DLD1 (cell line): ENCODE measurements at regions not wholly inside any gene's neighbourhood (a gene's known extent, or its start where the extent isn't known, plus 50 kb on each side); places are given as distances from the start of the nearest gene placed in this dataset.
"Not testable (repeated sequence)": the region's sequence is repeated elsewhere in the genome, so short reads cannot be mapped to it uniquely, and the experiment has no call there.

Experiments used
- in situ Hi-C: cut with HindIII; loops from 2 replicates; pipeline ENCODE4 v1.10.0; 2017; ENCODE audit warnings: low sequenced_read_pairs

DNA sequence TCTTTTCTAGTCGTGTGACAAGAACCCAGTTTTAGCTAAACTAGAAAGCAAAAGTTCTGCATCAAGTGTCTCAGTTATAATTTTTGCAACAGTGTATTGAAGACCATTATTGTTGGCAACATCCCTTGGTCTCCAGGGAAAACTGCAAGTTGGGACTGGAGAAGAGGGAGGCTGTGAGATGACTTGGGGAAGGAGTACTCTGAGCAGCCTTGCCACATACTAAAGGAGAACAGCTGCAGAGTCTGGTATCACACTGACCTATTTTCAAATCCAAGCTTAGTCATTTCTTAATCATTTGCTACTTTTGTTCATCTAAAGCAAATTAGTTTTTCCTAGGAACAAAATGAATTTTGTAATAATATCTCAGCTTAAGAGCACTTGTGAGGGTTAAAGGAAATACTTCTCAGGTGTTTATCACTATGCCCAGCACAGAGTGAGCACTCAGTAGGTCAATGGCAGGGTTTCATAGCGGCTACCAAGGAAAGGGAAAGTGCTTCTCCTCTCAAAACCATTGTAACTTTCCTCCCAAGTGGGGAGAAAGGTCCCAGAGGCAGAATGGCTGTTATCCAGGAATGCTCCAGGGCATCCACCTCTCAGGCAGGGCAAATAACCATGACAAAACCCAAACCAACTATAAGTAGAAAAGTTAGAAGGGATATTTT is 247.1 kb downstream of the C11orf87 start:
- in situ Hi-C loops: no loop called here

DNA sequence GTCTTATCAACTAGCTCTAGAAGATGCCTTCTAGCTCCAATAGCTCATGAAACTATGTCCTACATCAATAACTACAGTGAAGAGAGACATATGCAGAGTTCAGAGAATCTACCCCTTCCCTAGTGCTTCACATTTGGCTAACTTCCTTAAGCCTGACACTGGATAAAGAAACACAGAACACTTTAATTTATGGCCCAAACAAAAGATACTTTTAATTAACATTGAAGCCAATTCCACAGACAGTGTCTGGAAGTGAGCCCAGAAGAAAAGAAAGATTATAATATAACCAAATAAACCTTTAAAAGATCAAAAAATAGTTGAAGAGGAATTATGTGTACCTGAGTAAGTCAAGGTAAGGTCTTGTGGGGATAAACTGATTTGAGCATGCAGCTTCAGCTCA is 255.2 kb downstream of the C11orf87 start:
- in situ Hi-C loops: no loop called here

DNA sequence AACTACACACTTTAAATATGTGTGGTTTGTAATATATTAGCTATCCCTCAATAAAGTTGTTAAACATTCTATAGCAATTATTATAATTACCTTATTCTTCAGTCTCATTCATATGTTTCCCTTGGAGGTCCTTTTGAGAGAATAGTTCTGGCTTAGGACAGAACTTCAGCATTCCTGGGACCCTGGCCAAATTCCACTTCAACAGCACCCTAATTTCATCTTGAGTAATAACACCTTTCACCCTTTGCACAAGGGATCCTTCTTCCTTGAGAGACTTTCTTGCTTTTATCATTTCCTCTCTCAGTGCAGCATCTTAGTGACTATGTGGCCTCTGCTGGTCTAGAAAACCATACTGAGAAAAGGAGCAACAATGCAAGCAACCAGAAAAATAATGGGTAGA is 255.9 kb downstream of the C11orf87 start:
- in situ Hi-C loops: no loop called here

DNA sequence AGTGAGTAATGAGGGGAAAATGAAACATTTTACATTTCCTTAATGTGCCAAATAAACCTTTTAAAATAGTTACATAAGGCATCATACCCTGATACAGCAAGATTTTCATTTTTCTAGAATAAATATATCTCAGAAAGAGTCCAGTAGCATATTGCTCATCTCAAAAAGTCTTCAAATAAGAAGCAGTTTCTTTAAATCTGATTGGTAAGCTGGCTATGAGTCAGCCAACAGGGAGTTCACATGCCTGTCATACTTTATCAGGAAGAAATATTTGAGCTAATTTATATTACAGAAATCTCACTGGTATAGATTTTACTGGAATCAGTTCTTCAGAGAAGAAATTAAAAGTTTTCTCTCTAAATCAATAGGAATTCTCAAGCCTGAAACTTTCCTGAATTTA is 258.1 kb downstream of the C11orf87 start:
- in situ Hi-C loops: no loop called here

DNA sequence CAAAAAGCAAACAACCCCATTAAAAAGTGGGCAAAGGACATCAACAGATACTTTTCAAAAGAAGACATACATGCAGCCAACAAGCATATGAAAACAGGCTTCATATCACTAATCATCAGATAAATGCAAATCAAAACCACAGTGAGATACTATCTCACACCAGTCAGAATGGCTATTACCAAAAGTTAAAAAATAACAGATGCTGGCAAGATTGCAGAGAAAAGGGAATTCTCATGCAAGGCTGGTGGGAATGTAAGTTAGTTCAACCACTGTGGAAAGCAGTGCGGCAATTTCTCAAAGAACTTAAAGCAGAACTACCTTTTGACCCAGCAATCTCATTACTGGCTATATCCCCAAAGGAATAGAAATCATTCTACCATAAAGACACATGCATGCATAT is 260.8 kb downstream of the C11orf87 start:
- in situ Hi-C loops: not testable (repeated sequence)

DNA sequence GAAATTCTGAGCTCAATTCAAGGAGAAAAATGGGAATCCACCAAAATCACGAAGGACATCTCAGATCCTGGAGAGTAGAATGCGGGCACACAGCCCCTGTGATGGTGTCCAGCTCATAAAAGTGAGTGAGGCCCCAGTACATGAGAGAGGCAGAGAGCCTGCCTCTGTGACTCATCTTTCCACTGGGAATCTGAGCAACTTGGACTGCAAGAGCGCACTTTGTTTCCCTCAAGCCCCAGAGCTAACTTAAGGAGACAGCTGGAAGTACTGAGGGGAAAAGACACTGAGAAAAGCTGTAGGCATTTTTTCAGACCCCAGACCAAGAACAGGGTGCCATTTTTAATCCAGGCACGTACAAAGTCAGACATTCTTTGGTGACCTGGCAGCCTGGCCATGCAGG is 273.7 kb downstream of the C11orf87 start:
- in situ Hi-C loops: no loop called here

DNA sequence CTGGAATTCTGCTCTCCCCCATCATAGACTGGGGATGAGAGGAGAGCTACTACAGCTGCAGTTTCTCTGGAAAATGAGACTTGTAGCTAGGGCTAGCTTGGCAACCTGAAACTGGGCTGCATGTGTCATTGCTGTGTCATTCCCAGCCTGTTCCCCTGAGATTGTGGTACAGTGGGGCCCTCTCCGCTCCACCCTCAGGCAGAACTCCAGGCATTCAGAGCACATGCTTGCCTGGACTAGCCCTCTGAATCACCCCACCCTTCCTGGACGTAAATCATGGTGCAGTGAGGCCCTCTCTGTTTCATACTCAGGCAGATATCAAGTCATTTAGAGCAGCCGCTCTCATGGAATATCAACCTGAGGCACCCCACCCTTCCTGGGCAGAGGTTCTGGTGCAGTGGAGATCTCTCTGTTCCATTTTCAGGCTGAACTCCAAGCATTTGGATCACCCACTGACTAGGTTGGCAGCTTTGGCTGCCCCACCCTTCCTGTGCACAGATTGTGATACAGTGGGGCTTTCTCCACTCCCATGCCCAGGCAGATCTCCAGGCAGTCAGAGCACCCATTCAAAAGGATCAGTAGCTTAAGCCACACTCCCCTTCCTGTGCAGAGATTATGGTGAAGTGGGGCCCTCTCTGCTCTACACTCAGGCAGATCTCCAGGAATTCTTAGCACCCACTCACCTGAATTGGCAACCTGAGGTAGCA is 274.4 kb downstream of the C11orf87 start:
- in situ Hi-C loops: no loop called here

DNA sequence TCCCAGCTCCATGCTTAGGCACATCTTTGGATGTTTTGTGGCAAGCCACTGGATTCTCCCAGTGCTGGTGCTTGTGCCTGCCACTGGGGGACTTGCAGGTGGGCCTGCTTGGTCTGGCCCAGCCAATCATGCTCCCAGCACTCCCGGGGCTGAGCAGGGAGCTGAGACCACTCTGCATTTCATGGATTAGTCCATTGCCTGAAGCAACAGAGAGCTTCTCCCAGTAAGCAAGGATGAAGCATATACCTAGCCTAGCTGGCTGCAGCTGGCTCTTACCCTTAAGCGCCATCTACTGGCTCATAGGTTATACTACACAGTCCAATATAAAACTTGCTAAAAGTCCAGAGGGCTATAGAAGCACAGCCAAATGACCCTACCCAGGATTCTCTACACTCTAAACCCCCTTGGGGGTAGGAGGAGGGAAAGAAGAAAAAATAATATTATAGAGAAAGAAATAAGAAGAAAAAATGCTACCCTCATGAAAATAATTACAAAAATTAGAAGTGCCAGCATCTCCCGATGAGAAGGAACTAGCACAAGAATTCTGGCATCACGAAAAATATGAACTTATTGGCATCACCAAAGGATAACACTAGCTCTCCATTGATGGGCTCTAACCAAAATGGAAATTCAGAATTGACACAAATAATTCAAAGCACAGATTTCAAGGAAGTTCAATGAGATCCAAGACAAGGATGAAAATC is 275.3 kb downstream of the C11orf87 start:
- in situ Hi-C loops: no loop called here

DNA sequence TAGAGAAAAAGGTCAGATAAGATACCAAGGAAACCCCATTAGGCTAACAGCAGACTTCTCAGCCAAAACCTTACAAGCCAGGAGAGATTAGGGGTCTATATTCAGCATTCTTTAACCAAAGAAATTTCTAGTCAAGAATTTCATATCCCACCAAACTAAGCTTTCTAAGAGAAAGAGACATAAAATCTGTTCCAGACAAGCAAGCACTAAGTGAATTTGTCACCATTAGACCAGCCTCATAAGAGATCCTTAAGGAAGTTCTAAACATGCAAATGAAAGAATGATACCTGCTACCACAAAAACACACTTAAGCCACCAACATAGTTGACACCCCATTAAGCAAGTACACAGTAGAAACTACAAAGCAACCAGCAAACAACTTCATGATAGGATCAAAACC is 276.2 kb downstream of the C11orf87 start:
- in situ Hi-C loops: no loop called here

DNA sequence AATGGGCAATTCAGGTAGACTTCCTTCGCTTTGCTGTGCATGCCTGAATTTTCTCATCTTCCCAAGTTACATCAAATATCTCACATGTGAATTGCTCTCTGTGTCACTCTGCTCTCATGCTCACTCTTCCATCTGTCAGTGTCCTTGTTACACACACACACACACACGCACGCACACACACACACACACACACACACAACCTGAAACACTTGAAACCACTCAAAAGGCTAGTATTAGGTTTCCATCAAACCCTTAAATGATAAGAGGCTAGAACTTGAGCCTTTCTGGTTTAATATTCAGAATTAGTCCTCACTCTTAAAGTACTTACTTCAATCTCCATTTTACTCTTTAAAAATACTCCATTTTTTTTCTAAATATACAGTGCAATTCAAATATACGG is 282.4 kb downstream of the C11orf87 start:
- in situ Hi-C loops: no loop called here

DNA sequence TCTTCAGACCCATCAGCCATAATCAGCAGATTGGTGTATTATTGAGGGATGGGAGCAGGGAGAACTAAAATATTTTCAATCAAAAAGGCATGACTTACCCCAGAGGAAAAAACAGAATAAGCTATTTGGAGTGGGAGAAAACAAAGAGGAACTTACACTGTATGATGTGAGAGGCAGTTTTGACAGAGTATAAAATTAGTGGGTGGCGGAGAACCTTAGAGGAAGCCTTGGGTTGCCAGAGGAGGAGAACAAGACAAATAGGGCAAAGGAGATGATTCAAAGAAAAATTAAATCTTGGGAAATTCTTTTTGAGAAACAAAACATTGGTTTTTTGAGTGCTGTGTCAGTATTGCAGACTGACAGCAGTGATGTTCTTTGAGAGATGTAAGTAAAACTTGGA is 285.0 kb downstream of the C11orf87 start:
- in situ Hi-C loops: no loop called here

DNA sequence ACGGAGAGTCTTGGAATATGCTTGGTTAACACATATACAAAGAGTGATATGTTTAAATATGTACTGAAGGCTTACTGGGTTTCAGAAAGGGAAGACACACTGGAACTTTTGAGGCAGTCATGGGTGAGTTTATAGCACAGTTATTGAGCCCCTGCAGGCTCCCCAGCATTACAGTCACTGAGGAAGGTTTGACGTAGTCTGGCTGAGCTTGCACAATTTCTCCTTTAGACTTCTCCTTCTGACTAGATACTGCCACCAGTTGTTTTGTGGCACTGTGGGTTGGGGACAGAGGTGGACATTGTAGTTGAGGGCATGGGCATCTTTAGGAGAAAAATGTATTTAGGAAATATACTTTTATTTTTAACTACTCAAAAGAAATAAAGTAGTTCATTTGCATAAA is 285.4 kb downstream of the C11orf87 start:
- in situ Hi-C loops: no loop called here

DNA sequence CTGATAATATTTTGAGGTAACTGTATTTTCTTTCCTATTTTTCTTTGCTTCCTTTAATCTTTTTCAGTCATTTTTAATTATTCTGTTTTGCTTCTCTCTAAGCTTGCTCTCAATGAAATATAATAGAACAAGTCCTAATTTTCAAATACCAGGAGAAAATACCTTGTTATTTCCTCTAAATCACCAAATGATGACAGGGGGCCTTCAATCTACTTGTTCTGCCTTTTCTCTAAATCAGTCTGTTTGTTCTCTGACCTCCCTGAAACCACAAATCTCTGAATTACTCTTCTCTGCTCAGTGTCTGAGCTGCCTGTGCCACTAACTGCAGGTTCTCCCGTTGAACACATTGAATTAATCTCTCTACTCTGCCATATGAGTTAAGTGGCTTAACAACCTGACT is 286.2 kb downstream of the C11orf87 start:
- in situ Hi-C loops: no loop called here

DNA sequence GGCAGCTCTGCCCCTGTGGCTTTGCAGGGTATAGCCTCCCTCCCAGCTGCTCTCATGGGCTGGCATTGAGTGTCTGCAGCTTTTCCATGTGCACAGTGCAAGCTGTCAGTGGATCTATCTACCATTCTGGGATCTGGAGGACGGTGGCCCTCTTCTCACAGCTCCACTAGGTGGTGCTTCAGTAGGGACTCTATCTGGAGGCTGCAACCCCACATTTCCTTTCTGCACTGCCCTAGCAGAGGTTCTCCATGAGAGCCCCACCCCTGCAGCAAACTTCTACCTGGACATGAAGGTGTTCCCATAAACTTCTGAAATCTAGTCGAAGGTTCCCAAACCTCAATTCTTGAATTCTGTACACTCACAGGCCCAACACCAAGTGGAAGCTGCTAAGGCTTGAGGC is 292.5 kb downstream of the C11orf87 start:
- in situ Hi-C loops: not testable (repeated sequence)

DNA sequence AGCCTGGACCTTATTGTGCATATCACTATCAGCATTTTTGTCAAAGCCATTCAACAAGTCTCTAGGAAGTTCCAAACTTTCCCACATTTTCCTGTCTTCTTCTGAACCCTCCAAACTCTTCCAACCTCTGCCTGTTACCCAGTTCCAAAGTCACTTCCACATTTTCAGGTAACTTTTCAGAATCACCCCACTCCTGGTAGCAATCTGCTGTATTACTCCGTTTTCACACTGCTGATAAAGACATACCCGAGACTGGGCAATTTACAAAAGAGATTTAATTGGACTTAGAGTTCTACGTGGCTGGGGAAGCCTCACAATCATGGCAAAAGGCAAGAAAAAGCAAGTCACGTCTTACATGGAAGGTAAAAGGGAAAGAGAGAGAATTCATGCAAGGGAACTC is 293.4 kb downstream of the C11orf87 start:
- in situ Hi-C loops: not testable (repeated sequence)

DNA sequence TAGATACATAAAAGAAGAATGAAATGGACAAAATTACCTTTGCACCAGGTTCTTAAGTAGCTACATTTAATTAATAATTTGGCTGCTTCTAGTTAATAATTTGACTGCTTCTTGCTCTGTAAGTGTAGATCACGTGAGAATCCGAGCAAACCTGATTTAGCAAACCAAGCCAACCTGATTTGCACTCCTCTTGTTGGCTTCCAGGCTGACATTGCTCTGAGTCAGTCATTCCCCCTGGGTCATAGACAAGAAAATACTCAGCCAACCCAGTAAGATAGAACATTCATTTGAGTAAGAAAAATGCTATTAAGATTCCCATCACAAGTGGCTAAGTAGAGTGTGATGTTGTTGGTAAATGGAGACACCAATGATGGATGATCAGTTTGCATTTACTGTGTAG is 304.1 kb downstream of the C11orf87 start:
- in situ Hi-C loops: no loop called here

DNA sequence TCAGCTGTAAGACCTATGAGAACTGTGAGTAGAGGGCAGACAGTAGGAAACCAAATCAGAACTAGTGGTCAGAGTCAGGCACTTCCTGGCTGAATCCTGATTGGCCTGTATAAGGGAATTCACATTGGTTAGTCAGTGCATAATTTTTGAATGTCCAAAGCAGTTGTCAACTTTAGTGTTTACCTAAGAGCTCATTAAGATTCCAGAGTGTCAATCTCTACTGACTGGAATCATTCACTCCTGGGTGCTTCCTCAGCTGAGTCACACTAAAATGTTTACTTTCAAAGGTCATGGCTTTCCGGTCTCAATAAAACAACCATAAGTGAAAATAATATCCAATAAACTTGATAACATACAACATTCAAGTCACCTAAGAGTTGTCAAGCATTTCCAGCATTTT is 306.1 kb downstream of the C11orf87 start:
- in situ Hi-C loops: no loop called here

DNA sequence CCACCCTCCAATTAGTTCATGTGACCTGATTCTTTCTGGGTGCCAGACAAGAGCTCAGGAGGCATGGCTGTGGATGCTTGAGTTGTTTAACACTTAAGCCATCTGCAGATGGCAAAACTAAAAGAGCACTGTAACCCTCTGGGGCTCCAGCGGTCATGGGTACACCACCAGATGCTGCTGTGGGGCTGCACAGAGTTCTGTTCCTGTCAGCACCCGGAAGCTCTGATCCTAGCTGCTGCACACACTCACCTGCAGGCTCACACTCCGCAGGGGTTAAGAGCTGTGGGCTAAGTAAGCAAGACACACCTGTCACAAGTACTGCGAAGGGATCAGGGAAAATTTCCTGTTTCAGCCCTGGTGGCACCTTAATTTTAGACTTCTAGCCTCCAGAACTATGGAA is 307.8 kb downstream of the C11orf87 start:
- in situ Hi-C loops: no loop called here

DNA sequence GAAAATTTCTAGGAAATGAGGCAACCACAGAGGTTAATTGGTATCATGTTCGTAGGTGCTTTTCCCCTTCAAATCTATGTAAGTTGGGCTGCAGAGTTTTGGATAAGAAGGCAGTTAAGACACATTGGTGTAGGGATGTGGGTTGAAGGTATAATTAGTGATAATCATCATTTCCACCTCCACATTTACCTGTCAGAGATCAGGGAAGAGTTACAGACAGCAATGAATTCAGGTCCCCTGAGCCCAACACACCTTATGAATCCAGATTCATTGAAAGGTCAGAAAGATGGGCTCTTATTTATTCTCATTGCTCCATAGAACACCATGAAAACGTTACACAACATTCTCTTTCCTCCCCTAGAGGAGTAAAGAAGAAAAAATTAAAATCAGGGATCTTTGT is 308.7 kb downstream of the C11orf87 start:
- in situ Hi-C loops: no loop called here

DNA sequence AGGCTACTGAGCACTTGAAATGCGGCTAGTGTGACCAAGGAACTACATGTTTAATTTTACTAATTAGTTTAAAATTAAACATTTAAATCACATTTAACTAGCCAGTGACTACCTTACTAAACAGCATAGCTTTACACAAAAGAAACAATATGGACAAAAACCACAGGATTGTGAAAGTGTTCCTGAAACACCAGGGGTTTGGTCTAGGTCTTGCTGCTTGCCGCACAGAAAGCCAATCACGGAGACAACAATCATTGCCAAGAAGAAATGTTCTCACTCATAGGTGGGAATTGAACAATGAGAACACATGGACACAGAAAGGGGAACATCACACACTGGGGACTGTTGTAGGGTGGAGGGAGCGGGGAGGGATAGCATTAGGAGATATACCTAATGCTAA is 309.5 kb downstream of the C11orf87 start:
- in situ Hi-C loops: no loop called here

DNA sequence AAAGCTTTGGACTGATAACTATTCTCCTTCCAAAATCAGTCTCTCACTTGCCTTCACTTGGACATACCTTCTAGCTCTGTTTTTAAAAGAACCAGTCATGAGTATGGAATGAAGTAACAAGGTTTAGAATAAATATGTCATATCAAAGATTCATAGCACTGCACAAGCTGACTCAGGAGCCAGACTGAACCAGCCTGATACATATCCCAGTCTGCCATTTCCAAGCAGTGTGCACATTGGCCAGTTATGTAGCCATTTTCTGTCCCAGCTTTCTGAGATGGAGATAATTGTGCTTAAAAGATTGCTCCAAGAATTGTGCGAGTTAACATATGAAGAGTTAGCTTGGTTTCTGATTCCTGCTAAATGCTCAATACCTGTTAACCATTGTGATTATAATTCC is 311.3 kb downstream of the C11orf87 start:
- in situ Hi-C loops: no loop called here

DNA sequence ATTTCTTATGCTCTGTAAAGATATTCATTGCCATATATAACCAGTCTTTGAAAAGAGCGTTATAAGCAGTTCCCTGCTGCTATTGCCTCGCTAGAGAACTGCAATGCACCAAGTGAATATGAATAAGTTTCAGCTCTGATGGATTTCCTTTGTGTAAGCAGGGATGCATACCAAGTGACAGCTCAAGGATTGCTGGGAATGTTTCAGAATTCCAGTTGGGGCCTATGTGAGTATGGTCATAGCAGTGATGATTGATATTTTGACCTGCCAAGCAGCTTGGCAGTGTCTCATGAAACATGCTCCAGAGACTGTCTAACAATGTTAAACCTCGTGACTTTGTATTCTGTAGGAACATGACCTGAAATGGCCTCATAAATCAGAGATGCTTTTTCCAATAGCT is 312.6 kb downstream of the C11orf87 start:
- in situ Hi-C loops: no loop called here
